ENCODE measurements at regions not wholly inside any gene's neighbourhood (a gene's known extent, or its start where the extent isn't known, plus 50 kb on each side); places are given as distances from the start of the nearest gene placed in this dataset.
"Not testable (repeated sequence)": the region's sequence is repeated elsewhere in the genome, so short reads cannot be mapped to it uniquely, and the experiment has no call there.

- intact Hi-C loops (cut with DNase I), result no loop called here
- 90% methylated on average over 3 of the region's 3 CpGs for WGBS (ENCODE audit: insufficient coverage, low coverage, low lambda C conversion rate, missing lambda C conversion rate)
- Histone ChIP-seq H3K9me3 (no peaks in the 10 kb centered on the region), H3K4me3 (no peak overlapping the region), H3K4me1 (no peaks in the 10 kb centered on the region), H3K27me3 (no peaks in the 10 kb centered on the region), H3K36me3 (no peaks in the 10 kb centered on the region), H3K27ac (no peak overlapping the region)
- no peak for ATAC-seq
- DNase-seq, result no peak
- TF ChIP-seq POLR2A (IDR thresholded peaks at IDR 0.05) (no peak), CTCF (IDR thresholded peaks at IDR 0.05) (no peak)
Observed at GRCh38 chr4:120207021-120207420, 140.4 kb upstream of the MAD2L1 start.

GRCh38 chr4:120202222-120202621, 135.6 kb upstream of the MAD2L1 start:
- no peak for ATAC-seq
- DNase-seq, result no peak
- intact Hi-C loops (cut with DNase I), result no loop called here
- no peak overlapping the region for H3K27ac ChIP-seq
- H3K9me3 ChIP-seq, result no peaks in the 10 kb centered on the region
- TF ChIP-seq POLR2A (IDR thresholded peaks at IDR 0.05) (no peak), CTCF (IDR thresholded peaks at IDR 0.05) (no peak)
- no peak overlapping the region for H3K4me3 ChIP-seq
- 83% methylated on average over 2 of the region's 2 CpGs for WGBS (ENCODE audit: insufficient coverage, low coverage, low lambda C conversion rate, missing lambda C conversion rate)
- H3K36me3 ChIP-seq, result no peaks in the 10 kb centered on the region
- no peaks in the 10 kb centered on the region for H3K27me3 ChIP-seq
- H3K4me1 ChIP-seq, result no peaks in the 10 kb centered on the region

- H3K27me3 ChIP-seq; DNase-seq; ATAC-seq; H3K27ac ChIP-seq; H3K9me3 ChIP-seq; H3K4me1 ChIP-seq; H3K36me3 ChIP-seq; H3K4me3 ChIP-seq; intact Hi-C loops (cut with DNase I): not testable (repeated sequence)
- 83% methylated on average over 2 of the region's 4 CpGs for WGBS (ENCODE audit: insufficient coverage, low coverage, low lambda C conversion rate, missing lambda C conversion rate)
Observed at GRCh38 chr4:120200573-120201110, 134.0 kb upstream of the MAD2L1 start.

GRCh38 chr4:120198411-120198810, 131.8 kb upstream of the MAD2L1 start:
- DNase-seq, result no peak
- intact Hi-C loops (cut with DNase I), result no loop called here
- ATAC-seq, result no peak
- WGBS (ENCODE audit: insufficient coverage, low coverage, low lambda C conversion rate, missing lambda C conversion rate), result 71% methylated on average over 2 of the region's 2 CpGs
- H3K27ac ChIP-seq, result no peak overlapping the region
- TF ChIP-seq POLR2A (IDR thresholded peaks at IDR 0.05) (no peak), CTCF (IDR thresholded peaks at IDR 0.05) (no peak)
- H3K9me3 ChIP-seq, result no peaks in the 10 kb centered on the region
- no peak overlapping the region for H3K4me3 ChIP-seq
- no peaks in the 10 kb centered on the region for H3K36me3 ChIP-seq
- no peaks in the 10 kb centered on the region for H3K4me1 ChIP-seq
- H3K27me3 ChIP-seq, result no peaks in the 10 kb centered on the region

- intact Hi-C loops (cut with DNase I), result no loop called here
- WGBS (ENCODE audit: insufficient coverage, low coverage, low lambda C conversion rate, missing lambda C conversion rate), result 54% methylated on average over 1 of the region's 1 CpG
- TF ChIP-seq CTCF (IDR thresholded peaks at IDR 0.05), result no peak
- no peak for TF ChIP-seq POLR2A (IDR thresholded peaks at IDR 0.05)
- ATAC-seq (no peak), DNase-seq (no peak)
- no peaks in the 10 kb centered on the region for H3K27me3 ChIP-seq
- no peak overlapping the region for H3K27ac ChIP-seq
- no peaks in the 10 kb centered on the region for H3K36me3 ChIP-seq
- H3K4me3 ChIP-seq, result no peak overlapping the region
- H3K4me1 ChIP-seq, result no peaks in the 10 kb centered on the region
- H3K9me3 ChIP-seq, result no peaks in the 10 kb centered on the region
Observed at GRCh38 chr4:120177603-120178002, 111.0 kb upstream of the MAD2L1 start.

All from right lobe of liver (tissue), 6 donors.